GM18861 (cell line): ENCODE measurements at regions not wholly inside any gene's neighbourhood (a gene's known extent, or its start where the extent isn't known, plus 50 kb on each side); places are given as distances from the start of the nearest gene placed in this dataset.
"Not testable (repeated sequence)": the region's sequence is repeated elsewhere in the genome, so short reads cannot be mapped to it uniquely, and the experiment has no call there.

ENCODE experiments used
- ATAC-seq: cut with Tn5 transposase; IDR thresholded peaks from one replicate; pipeline ENCODE4 v1.9.1; 2021; ENCODE audit not compliant: unreplicated experiment

DNA sequence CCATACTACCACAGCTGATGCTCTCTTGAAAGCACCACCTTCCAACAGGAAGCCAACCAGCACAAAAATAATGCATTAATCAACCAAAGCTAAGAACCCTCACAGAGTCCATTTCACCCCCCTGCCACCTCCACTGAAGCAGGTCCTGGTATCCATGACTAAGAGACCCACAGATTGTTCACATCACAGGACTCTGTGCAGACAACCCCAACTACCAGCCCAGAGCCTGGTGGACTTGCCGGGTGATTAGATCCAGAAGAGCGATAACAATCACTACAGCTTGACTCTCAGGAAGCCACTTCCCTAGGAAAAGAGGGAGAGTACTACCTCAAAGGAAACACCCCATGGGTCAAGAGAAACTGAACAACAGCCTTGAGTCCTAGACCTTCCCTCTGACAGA lies 528.1 kb downstream of the KIF20B start:
- no peak for ATAC-seq

DNA sequence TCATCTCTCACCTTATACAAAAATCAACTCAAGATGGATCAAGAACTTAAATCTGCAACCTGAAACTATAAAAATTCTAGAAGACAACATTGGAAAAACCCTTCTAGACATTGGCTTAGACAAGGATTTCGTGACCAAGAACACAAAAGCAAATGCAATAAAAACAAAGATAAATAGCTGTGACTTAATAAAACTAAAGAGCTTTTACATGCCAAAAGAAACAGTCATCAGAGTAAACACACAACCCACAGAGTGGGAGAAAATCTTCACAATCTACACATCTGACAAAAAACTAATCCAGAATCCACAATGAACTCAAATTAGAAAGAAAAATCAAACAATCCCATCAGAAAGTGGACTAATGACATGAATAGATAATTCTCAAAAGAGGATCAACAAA lies 532.4 kb downstream of the KIF20B start:
- not testable (repeated sequence) for ATAC-seq

DNA sequence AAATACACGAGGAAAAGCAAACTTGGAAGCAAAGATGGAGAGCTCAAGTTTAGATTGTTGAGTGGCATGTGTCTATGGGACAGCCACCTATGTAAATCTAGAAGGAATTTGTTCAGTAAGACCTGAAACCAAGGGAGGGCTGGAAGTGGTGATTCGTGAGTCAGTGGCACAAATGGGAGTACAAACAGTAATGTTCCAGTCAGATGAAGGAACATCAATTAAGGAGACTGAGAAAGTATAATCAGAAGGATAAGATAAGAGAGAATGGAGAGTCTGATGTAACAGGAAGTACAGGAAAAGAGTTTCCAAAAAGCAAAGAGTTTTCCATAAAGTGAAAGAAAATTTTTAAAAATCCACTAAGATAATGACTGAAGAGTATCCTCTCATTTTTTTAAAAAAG lies 544.2 kb downstream of the KIF20B start:
- no peak for ATAC-seq

DNA sequence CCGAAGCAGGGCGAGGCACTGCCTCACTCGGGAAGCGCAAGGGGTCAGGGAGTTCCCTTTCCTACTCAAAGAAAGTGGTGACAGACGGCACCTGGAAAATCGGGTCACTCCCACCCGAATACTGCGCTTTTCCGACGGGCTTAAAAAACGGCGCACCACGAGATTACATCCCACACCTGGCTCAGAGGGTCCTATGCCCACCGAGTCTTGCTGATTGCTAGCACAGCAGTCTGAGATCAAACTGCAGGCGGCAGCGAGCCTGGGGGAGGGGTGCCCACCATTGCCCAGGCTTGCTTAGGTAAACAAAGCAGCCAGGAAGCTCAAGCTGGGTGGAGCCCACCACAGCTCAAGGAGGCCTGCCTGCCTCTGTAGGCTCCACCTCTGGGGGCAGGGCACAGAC lies 549.4 kb downstream of the KIF20B start:
- ATAC-seq: not testable (repeated sequence)

DNA sequence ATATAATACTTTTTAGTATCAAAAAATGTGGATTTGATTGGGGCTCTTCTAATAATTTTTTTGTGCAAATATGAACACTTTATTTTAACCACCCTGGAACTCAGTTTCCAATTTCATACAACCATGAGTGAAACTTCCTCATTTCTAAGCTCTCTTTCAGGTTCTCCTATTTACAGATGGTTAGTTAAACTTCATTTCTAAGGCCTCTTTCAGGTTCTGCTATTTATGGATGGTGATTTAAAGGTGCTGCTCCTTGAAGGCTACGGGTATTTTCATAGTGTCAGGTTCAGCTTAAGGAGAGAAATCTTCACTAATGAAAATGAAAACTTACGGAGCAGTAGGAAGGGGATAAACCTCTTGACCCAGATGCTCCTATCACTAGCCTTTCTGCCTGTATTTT lies 568.3 kb downstream of the KIF20B start:
- no peak for ATAC-seq

DNA sequence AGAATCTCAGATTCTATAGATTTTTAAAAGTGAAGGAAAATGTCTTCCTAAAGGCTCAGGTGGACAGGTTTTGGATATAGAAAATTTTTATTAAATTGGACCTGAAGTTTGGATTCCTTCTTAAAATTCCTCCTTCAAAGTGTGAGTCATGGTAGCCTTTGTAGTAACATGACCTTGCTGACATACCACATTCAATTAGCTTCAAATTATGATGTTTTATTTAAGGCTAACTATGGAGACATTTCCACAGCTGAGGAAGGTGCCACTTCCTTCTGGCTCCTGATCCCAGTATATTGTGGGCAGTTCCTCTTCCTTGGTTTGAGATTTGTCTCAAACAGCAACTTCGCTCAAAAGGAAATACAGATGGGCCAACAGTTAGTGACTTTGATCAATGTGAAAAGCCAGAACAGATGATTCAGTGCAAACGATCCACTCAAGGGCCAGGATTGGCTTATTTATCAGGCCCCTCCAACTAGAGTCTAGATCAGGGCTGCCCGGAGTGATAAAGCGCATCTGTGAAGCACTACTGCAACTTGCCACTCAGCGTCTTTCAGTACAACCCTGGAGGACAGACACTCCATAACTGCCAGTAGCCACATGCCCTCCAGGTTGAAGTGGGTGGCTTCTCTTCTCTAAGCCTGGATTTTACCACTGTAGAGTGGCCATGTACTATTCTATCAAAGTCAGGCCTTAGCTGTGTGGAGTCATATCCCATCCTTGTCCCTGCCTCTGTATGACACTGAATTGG lies 573.5 kb downstream of the KIF20B start:
- ATAC-seq: no peak

DNA sequence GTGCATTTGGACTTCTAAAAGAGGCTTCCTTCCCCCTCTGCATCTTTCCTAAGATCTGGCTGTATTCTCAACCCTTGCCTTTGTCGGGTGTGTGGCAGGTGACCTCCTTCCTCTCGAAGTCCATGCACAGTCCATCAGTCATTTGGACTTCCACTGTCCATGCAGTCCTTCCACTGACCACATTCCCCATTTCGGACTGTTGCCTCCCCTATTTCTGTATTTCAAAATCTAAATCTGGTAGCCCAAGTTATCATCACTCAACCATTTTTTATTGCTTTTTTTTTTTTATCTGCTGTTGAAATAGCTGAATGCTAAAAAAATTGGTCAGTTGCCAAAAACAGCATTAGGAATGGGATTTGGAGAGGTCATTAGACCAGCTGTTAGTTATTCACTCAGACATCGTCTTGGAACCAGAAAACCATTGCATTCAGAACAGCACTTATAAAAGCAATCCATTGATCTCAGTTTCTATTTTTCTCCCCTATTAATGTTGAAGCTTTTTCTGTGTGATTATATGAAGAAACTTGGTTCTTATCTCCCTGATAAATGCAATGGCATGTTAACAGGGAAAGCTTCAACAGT lies 575.6 kb downstream of the KIF20B start:
- no peak for ATAC-seq

DNA sequence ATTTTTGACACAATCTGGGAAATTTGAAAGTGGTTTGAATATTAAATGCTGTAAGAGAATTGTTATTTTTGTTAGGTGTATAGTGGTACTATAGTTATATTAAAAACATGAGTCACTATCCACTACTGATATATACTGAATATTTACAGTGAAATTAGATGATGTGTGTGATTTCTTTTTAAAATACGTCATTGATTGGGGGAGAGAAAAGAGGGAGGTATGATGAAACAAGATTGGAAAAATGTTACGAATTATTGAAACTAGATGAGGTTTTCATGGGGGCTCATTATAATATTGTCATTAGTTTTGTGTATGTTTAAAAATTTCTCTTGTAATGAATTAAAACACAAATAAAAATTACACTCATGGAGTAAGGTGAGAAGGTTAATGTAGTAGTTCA lies 571.4 kb downstream of the HTR7 start:
- ATAC-seq: no peak

DNA sequence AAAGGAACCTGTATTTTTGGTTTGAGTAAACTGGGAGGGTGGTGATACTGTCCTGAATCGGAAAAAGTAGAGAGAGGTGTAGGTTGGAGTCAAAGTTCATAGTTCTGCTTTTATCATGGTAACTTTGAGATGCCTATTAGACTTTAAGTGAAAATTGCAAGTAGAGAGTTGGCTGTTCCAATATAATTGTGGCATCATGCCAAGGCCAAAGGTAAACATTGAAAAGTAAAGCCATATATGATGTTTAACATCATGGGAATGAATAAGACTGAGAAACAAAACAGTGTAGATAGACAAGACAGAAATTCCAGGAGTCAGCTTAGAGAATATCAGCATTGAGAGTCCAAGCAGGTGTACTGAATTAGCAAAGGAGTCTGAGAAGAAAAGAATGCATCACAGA lies 570.9 kb downstream of the HTR7 start:
- no peak for ATAC-seq

DNA sequence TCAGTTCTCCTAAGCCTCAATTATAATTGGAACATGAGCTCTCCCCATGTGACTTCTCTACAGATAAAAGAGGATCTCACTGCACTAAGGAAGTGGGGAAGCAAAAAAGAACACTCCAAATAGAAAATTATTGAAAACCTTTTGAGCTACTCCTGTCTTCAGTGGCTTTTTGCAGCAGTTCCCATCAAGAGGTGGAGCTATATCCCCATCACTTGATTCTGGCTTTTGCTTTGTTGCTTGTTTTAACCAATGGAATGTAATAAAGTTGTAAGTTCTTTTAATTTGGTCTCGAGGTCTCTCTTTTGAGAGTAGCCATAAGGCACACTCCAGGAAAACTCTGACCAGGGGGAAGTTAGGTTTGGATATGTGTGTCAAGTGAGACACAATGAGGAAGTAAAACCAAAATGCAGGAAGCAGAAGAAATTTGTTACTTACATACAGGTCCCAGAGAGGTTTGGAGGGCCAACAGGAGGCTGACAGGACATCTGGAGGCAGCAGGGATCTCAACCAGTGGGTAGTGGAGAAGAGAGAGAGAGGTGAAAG lies 569.4 kb downstream of the HTR7 start:
- ATAC-seq: no peak

DNA sequence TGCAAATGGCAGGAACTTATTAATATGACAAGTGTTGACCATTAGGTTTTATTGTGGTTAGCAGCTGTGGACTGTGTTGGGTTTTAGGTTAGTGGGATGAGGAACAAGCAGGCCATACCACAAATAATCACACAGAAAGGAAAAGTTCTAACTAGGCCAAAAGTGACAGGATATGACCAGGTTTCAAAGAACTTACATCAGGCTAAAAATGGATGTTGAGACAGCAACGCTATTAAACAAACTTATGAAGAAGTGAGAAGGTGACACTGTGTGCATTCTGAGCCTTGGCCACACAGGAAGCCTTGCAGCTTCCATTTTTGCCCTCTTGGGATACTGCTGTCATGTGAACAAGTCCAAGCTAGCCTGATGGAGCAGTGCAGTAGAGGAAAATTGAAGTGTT lies 568.8 kb downstream of the HTR7 start:
- no peak for ATAC-seq

DNA sequence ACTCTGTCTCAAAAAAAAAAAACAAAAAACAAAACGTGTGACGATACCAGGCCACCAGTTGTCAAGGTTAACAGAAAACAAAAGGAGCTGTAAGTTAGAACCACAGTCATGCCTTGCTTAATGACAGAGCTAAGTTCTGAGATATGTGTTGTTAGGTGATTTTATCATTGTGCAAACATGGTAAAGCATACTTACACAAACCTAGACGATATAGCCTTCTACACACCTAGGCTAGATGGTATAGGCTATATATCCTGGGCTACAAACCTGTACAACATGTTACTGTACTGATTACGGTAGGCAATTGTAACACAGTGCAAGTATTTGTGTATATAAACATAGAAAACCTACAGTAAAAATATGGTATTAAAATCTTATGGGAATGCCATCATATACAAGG lies 564.2 kb downstream of the HTR7 start:
- no peak for ATAC-seq

DNA sequence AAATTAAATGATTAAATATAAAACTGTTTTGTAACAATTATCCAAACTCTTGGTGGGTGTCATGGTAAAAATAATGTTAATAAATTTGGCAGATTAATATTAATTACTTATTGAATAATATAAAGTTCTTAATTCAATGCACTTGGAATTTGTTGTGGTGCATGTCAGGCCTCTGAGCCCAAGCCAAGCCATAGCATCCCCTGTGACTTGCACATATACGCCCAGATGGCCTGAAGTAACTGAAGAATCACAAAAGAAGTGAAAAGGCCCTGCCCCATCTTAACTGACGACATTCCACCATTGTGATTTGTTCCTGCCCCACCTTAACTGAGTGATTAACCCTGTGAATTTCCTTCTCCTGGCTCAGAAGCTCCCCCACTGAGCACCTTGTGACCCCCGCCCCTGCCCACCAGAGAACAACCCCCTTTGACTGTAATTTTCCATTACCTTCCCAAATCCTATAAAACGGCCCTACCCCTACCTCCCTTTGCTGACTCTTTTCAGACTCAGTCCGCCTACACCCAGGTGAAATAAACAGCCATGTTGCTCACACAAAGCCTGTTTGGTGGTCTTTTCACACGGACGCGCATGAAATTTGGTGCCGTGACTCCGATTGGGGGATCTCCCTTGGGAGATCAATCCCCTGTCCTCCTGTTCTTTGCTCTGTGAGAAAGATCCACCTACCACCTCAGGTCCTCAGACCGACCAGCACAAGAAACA lies 562.9 kb downstream of the HTR7 start:
- ATAC-seq: not testable (repeated sequence)

DNA sequence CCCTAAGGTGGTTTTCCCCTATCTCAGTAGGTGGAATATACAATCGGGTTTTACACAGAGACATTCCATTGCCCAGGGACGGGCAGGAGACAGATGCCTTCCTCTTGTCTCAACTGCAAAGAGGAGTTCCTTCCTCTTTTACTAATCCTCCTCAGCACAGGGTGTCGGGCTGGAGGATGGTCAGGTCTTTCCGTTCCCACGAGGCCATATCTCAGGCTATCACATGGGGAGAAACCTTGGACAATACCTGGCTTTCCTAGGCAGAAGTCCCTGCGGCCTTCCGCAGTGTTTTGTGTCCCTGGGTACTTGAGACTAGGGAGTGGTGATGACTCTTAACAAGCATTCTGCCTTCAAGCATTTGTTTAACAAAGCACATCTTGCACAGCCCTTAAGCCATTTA lies 555.8 kb downstream of the HTR7 start:
- not testable (repeated sequence) for ATAC-seq

DNA sequence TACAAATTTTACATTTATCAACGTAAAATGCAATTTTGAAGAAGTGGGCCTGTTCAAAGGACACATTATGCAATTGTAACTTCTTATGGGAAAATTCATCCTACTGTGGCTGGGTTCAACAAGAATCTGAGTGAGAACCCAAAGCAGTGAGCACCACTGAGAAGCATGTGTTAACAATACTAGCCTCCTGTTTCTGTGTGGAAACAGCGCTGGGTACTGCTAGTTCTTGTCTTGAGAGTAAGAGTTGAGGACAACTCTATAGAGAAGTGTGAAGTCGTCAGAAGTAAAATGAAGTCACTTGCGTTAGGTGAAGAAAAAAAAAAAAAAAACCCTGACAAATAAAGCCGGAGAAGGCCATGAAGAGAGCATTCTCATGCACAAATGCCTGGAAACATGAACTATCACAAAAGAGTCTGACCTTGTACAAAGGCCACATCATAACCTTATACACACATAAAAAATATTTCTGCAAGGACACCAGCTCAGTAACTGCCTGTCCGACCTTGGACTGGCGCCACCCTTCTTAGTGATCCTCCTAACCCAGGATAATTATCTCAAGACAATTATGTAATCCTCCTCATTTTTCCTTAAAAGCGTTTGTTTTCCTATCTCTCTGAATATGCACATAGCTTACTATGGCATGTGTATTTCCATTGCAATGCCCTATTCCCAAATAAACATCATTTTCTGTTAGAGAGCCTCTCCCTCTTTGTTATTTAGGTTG lies 554.9 kb downstream of the HTR7 start:
- no peak for ATAC-seq

DNA sequence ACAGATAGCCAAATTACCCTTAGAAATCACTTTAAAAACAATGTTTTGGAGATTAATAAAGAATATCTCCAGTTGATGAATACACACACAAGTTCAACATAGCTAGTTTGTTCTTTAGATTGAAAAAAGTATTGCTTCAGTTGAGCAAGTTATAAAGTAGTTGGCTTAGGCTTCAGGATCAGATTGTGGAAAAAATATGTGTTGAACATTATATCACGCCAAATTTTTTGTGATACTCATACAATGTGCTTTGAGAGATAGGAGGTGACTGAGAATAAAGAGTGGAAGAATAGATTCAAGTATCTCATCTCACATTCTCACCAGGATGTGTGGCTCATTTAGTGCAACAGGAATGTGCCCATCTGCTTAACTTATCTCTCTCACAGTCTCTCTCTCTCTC lies 553.3 kb downstream of the HTR7 start:
- no peak for ATAC-seq

DNA sequence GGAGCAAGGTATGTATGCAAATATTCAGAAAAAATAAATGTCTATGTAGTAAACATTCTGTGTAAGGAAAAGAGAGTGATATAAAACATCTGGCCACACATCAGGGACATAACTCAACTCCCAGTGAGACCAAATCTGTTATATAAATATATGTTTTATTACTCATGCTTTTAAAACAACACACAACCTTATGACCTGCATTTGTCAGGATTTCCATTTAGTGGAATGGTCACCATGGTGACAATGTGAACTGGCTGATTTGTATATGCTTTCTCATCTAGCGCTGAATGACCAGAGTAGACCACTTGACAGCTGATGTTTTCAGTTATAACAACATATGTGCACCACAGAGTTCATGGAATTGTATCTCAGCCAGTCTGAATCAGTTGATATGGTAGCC lies 551.7 kb downstream of the HTR7 start:
- ATAC-seq: no peak

DNA sequence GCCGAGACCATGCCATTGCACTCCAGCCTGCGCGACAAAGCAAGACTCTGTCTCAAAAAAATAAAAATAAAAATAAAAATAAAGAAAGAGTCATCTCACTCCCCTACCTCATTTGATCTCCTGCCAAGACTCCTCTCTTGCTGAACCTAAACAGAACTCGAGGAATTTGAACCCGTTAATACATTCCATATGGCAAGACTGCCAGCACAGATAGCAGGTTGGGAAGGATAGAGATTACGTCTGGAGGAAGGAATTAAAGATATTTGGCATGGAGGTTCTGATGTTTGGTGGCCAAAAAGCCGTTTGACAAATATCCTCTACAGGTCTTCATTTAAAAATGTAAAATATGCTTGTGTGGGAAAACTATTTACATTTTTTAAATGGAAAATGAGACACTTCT lies 549.6 kb downstream of the HTR7 start:
- no peak for ATAC-seq

DNA sequence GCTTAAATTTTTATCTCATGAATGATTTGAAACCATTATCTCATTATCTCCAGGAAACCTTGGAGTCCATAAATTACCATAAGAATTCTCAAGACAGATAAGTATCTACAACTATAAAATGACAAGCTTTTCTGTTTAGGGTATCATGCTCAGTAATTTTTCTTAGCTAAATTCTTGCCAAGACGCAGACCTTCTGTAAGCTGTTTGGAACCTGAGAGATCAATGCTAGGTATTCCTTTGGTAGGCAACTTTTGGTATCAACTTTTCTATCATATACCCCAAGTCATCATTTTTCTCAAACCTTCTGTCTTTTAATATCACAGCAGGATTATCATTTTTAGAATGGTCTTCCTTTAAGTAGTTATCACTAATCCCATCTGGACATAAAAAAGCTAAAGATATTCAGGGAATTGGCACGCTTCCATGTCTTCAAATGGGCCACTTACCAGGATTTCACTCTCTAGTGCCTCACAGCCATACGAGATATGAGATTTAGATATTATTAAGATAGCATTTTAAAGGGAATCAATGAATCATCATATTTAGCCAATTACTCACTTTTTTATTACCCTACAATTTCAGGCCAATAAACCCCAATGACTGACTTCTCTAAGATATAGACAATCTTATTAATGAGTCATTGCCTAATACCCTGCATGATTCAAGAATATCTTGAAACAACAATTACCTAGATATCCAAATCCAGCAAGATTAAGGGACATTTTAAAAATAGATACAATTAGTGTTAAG lies 544.1 kb downstream of the HTR7 start:
- no peak for ATAC-seq

DNA sequence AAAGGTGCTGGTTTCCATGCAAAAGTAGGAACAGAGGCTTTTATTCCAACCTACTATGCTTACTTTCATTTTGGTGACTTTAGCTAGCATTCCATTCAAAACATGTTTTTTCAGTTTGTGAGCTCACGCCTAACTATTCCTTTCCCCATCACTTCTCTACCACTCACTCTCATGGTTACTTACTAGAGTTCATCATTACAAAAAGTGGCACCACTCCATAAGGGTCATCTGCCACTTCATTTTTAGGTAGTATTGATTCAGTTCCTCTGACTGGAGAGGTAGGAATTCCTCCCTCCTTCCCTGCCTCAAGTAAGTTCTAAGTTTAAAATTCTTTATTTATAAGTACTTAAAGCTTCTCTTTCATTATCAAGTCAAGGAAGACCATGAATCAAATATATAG lies 543.1 kb downstream of the HTR7 start:
- no peak for ATAC-seq

DNA sequence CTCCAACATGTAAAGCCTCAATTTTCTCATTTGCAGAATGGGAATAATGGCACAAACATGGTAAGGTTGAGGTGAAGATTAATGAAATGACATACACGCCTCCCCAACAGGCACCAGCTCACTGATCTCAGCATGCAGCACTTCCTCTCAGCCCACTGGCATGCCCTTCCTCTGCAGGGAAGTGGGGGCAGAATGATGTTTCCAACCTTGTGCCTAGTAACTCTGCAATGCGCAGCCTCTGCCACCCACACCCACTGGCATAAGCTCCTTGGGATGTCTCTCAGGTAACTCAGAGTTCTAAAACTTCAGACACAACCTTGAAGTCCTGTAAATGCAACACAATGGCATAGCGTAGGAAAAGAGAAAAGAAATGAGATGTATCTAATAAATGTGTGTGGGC lies 540.7 kb downstream of the HTR7 start:
- no peak for ATAC-seq
